HL-60 (cell line): ENCODE measurements at regions not wholly inside any gene's neighbourhood (a gene's known extent, or its start where the extent isn't known, plus 50 kb on each side); places are given as distances from the start of the nearest gene placed in this dataset.

Source experiments
- GABPA ChIP-seq: IDR thresholded peaks from 2 replicates; pipeline ENCODE4 v1.6.1; 2012; ENCODE audit warnings: low read depth
- POLR2AphosphoS5 ChIP-seq: IDR thresholded peaks from 2 replicates; pipeline ENCODE4 v1.6.1; 2012; ENCODE audit warnings: low read depth
- TF ChIP-seq, protein P1 (sequence below): IDR thresholded peaks from one replicate; pipeline ENCODE4 v1.5.1; 2011; ENCODE audit warnings: low read length, control low read depth, inconsistent platforms; ENCODE audit not compliant: insufficient read depth

DNA sequence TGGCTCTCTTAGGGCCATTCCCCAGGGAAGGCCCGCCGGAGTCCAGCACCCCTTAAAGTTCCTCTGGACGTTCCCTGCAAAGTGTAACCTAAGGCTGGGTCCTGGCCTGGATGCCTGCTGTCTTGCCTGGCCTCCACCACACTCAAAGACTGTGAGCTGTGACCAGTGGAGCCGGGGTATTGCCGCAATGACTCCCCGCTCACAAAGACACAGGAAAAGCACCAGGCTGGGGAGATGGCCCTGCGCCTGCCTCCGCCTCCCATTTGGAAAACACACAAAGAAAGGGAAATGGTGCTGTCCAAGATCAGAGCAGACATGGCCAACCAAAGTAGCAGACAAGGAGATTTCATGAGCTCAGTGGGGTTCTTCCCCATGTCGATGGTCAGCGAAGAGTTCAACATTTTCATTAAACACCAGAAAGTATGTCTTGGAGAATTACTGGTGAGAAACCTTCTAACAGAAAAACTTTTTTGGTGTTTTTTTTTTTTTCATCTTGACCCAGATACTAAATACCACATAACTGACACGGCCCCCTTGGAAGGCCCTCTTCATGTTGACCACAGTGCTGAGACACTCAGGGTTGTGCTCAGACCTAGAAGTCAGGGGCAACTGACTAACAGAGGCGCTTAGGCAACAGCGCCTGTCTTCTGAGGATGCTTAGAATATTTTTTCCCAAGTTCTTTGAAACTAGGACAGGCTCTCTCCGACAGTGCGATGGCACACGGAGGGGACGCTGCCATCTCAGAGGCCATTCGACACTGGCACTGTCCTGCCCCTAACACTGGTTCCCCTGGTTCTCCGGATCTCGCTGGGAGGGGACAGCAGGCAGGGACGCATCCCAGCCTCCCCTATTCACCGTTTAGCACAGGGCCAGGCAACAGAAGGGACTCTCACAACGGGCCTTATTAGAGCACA lies 226.4 kb upstream of the ID2 start:
- TF ChIP-seq POLR2AphosphoS5 (no peak), GABPA (no peak)
- TF ChIP-seq, protein P1, sequence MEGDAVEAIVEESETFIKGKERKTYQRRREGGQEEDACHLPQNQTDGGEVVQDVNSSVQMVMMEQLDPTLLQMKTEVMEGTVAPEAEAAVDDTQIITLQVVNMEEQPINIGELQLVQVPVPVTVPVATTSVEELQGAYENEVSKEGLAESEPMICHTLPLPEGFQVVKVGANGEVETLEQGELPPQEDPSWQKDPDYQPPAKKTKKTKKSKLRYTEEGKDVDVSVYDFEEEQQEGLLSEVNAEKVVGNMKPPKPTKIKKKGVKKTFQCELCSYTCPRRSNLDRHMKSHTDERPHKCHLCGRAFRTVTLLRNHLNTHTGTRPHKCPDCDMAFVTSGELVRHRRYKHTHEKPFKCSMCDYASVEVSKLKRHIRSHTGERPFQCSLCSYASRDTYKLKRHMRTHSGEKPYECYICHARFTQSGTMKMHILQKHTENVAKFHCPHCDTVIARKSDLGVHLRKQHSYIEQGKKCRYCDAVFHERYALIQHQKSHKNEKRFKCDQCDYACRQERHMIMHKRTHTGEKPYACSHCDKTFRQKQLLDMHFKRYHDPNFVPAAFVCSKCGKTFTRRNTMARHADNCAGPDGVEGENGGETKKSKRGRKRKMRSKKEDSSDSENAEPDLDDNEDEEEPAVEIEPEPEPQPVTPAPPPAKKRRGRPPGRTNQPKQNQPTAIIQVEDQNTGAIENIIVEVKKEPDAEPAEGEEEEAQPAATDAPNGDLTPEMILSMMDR: no peak
